ENCODE measurements at regions not wholly inside any gene's neighbourhood (a gene's known extent, or its start where the extent isn't known, plus 50 kb on each side); places are given as distances from the start of the nearest gene placed in this dataset.

- no CpG with 5 or more reads among the region's 1 CpG for WGBS, 2 experiments (ENCODE audit: insufficient coverage in 2 of 2)
- Histone ChIP-seq H3K36me3 (ENCODE audit: control insufficient read depth, insufficient read depth, low read length) (no peaks in the 10 kb centered on the region), H3K9me3 (ENCODE audit: control insufficient read depth, low read length) (peaks cover 9% of the 10 kb centered on the region), H3K4me3 (ENCODE audit: extremely low read depth, insufficient read depth, low read length, poor library complexity, severe bottlenecking) (no peak overlapping the region), H3K27ac (ENCODE audit: low read depth, low read length, severe bottlenecking) (no peak overlapping the region), H3K4me1 (ENCODE audit: control insufficient read depth, insufficient read depth, low read length, poor library complexity, severe bottlenecking) (no peaks in the 10 kb centered on the region)
Observed at GRCh38 chr4:178244785-178245184, 802.5 kb upstream of the AGA start.

GRCh38 chr4:178255172-178255571 is 812.9 kb upstream of the AGA start:
- no peak overlapping the region for H3K27ac ChIP-seq (ENCODE audit: low read depth, low read length, severe bottlenecking)
- WGBS, 2 experiments (ENCODE audit: insufficient coverage in 2 of 2): no CpG with 5 or more reads among the region's 1 CpG
- H3K4me3 ChIP-seq (ENCODE audit: extremely low read depth, insufficient read depth, low read length, poor library complexity, severe bottlenecking): no peak overlapping the region
- no peaks in the 10 kb centered on the region for H3K36me3 ChIP-seq (ENCODE audit: control insufficient read depth, insufficient read depth, low read length)
- H3K4me1 ChIP-seq (ENCODE audit: control insufficient read depth, insufficient read depth, low read length, poor library complexity, severe bottlenecking): no peaks in the 10 kb centered on the region
- H3K9me3 ChIP-seq (ENCODE audit: control insufficient read depth, low read length): peaks cover 4% of the 10 kb centered on the region

GRCh38 chr4:178258603-178259002 is 816.4 kb upstream of the AGA start:
- Histone ChIP-seq H3K36me3 (ENCODE audit: control insufficient read depth, insufficient read depth, low read length) (no peaks in the 10 kb centered on the region), H3K4me3 (ENCODE audit: extremely low read depth, insufficient read depth, low read length, poor library complexity, severe bottlenecking) (no peak overlapping the region), H3K4me1 (ENCODE audit: control insufficient read depth, insufficient read depth, low read length, poor library complexity, severe bottlenecking) (no peaks in the 10 kb centered on the region), H3K27ac (ENCODE audit: low read depth, low read length, severe bottlenecking) (no peak overlapping the region), H3K9me3 (ENCODE audit: control insufficient read depth, low read length) (no peaks in the 10 kb centered on the region)
- WGBS, 2 experiments (ENCODE audit: insufficient coverage in 2 of 2): no CpG with 5 or more reads among the region's 2 CpGs

- H3K36me3 ChIP-seq (ENCODE audit: control insufficient read depth, insufficient read depth, low read length): no peaks in the 10 kb centered on the region
- no peak overlapping the region for H3K4me3 ChIP-seq (ENCODE audit: extremely low read depth, insufficient read depth, low read length, poor library complexity, severe bottlenecking)
- H3K4me1 ChIP-seq (ENCODE audit: control insufficient read depth, insufficient read depth, low read length, poor library complexity, severe bottlenecking): no peaks in the 10 kb centered on the region
- no peaks in the 10 kb centered on the region for H3K9me3 ChIP-seq (ENCODE audit: control insufficient read depth, low read length)
- H3K27ac ChIP-seq (ENCODE audit: low read depth, low read length, severe bottlenecking): no peak overlapping the region
- no CpG with 5 or more reads among the region's 2 CpGs for WGBS, 2 experiments (ENCODE audit: insufficient coverage in 2 of 2)
Observed at GRCh38 chr4:178259566-178259965, 817.3 kb upstream of the AGA start.

GRCh38 chr4:178264001-178264400 is 821.8 kb upstream of the AGA start:
- no peak overlapping the region for H3K27ac ChIP-seq (ENCODE audit: low read depth, low read length, severe bottlenecking)
- H3K36me3 ChIP-seq (ENCODE audit: control insufficient read depth, insufficient read depth, low read length): no peaks in the 10 kb centered on the region
- no peaks in the 10 kb centered on the region for H3K4me1 ChIP-seq (ENCODE audit: control insufficient read depth, insufficient read depth, low read length, poor library complexity, severe bottlenecking)
- no peaks in the 10 kb centered on the region for H3K9me3 ChIP-seq (ENCODE audit: control insufficient read depth, low read length)
- WGBS, 2 experiments (ENCODE audit: insufficient coverage in 2 of 2): 64 to 100% methylated on average over 2 of the region's 3 CpGs
- H3K4me3 ChIP-seq (ENCODE audit: extremely low read depth, insufficient read depth, low read length, poor library complexity, severe bottlenecking): no peak overlapping the region

- H3K4me1 ChIP-seq (ENCODE audit: control insufficient read depth, insufficient read depth, low read length, poor library complexity, severe bottlenecking): no peaks in the 10 kb centered on the region
- no peaks in the 10 kb centered on the region for H3K9me3 ChIP-seq (ENCODE audit: control insufficient read depth, low read length)
- 87 to 100% methylated on average over 3 to 4 of the region's 6 CpGs for WGBS, 2 experiments (ENCODE audit: insufficient coverage in 2 of 2)
- no peaks in the 10 kb centered on the region for H3K36me3 ChIP-seq (ENCODE audit: control insufficient read depth, insufficient read depth, low read length)
- no peak overlapping the region for H3K27ac ChIP-seq (ENCODE audit: low read depth, low read length, severe bottlenecking)
- H3K4me3 ChIP-seq (ENCODE audit: extremely low read depth, insufficient read depth, low read length, poor library complexity, severe bottlenecking): no peak overlapping the region
Observed at GRCh38 chr4:178271386-178271785, 829.1 kb upstream of the AGA start.

GRCh38 chr4:178273168-178273567 is 830.9 kb upstream of the AGA start:
- Histone ChIP-seq H3K9me3 (ENCODE audit: control insufficient read depth, low read length) (no peaks in the 10 kb centered on the region), H3K36me3 (ENCODE audit: control insufficient read depth, insufficient read depth, low read length) (no peaks in the 10 kb centered on the region), H3K27ac (ENCODE audit: low read depth, low read length, severe bottlenecking) (no peak overlapping the region), H3K4me1 (ENCODE audit: control insufficient read depth, insufficient read depth, low read length, poor library complexity, severe bottlenecking) (no peaks in the 10 kb centered on the region), H3K4me3 (ENCODE audit: extremely low read depth, insufficient read depth, low read length, poor library complexity, severe bottlenecking) (no peak overlapping the region)
- WGBS, 2 experiments (ENCODE audit: insufficient coverage in 2 of 2): 100% methylated on average over 2 of the region's 2 CpGs; no CpG with 5 or more reads in 1 of the 2 experiments

GRCh38 chr4:178275671-178276360 is 833.6 kb upstream of the AGA start:
- Histone ChIP-seq H3K27ac (ENCODE audit: low read depth, low read length, severe bottlenecking) (no peak overlapping the region), H3K36me3 (ENCODE audit: control insufficient read depth, insufficient read depth, low read length) (no peaks in the 10 kb centered on the region), H3K4me1 (ENCODE audit: control insufficient read depth, insufficient read depth, low read length, poor library complexity, severe bottlenecking) (peaks cover 3% of the 10 kb centered on the region), H3K4me3 (ENCODE audit: extremely low read depth, insufficient read depth, low read length, poor library complexity, severe bottlenecking) (no peak overlapping the region), H3K9me3 (ENCODE audit: control insufficient read depth, low read length) (no peaks in the 10 kb centered on the region)
- WGBS, 2 experiments (ENCODE audit: insufficient coverage in 2 of 2): 80% methylated on average over 1 of the region's 5 CpGs

DNA sequence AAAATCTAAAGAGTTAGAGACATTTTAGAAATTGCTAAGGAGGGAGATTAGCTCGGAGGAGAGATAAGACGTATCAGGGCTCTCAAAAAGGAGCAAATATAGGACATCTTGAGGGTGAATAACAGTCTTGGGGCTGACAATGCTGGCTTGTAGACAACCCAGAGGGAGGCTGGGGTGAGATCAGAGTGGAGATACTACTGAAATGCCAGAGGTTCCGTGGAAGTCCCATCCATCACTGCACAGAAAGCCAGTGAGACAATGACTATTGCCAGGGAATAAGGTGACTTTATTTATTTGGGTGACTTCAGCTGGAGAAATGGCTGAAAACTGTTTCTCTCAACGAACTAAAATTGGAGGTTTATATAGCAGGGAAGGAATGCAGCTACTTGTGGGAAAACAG is 838.1 kb upstream of the AGA start:
- Histone ChIP-seq H3K36me3 (ENCODE audit: control insufficient read depth, insufficient read depth, low read length) (no peaks in the 10 kb centered on the region), H3K4me3 (ENCODE audit: extremely low read depth, insufficient read depth, low read length, poor library complexity, severe bottlenecking) (no peak overlapping the region)
- 69 to 76% methylated on average over 4 of the region's 4 CpGs for WGBS, 2 experiments (ENCODE audit: insufficient coverage in 2 of 2)

DNA sequence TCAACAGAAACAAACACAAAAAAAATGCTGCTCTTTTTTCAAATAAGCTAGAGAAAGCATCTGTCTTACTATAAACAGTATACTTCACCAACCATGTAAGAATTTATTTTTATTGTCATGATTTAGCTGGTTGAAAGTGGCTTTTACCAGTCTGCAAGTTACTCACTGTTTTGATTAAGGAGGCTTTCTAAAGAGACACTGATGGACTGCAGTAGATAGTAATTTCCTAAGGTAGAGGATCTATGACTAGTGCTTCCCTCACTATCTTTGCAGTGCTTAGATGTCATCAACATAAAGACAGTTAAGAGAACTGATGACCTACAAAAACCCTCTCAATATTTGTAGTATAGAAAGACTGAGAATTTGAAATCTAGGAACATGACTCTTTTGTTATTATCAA is 846.2 kb upstream of the AGA start:
- H3K36me3 ChIP-seq (ENCODE audit: control insufficient read depth, insufficient read depth, low read length): no peaks in the 10 kb centered on the region
- H3K9me3 ChIP-seq (ENCODE audit: control insufficient read depth, low read length): no peaks in the 10 kb centered on the region
- H3K4me3 ChIP-seq (ENCODE audit: extremely low read depth, insufficient read depth, low read length, poor library complexity, severe bottlenecking): no peak overlapping the region
- H3K27ac ChIP-seq (ENCODE audit: low read depth, low read length, severe bottlenecking): no peak overlapping the region
- no peaks in the 10 kb centered on the region for H3K4me1 ChIP-seq (ENCODE audit: control insufficient read depth, insufficient read depth, low read length, poor library complexity, severe bottlenecking)

More for the DNA sequence above, 838.1 kb upstream of the AGA start:
- H3K9me3 ChIP-seq (ENCODE audit: control insufficient read depth, low read length): no peaks in the 10 kb centered on the region
- peaks cover 7% of the 10 kb centered on the region for H3K4me1 ChIP-seq (ENCODE audit: control insufficient read depth, insufficient read depth, low read length, poor library complexity, severe bottlenecking)
- peak overlapping the region; percentile 77 for H3K27ac ChIP-seq (ENCODE audit: low read depth, low read length, severe bottlenecking)

GRCh38 chr4:178293601-178294000 is 851.4 kb upstream of the AGA start:
- Histone ChIP-seq H3K27ac (ENCODE audit: low read depth, low read length, severe bottlenecking) (no peak overlapping the region), H3K4me3 (ENCODE audit: extremely low read depth, insufficient read depth, low read length, poor library complexity, severe bottlenecking) (no peak overlapping the region), H3K4me1 (ENCODE audit: control insufficient read depth, insufficient read depth, low read length, poor library complexity, severe bottlenecking) (no peaks in the 10 kb centered on the region), H3K9me3 (ENCODE audit: control insufficient read depth, low read length) (no peaks in the 10 kb centered on the region), H3K36me3 (ENCODE audit: control insufficient read depth, insufficient read depth, low read length) (no peaks in the 10 kb centered on the region)
- 65% methylated on average over 2 of the region's 6 CpGs; no CpG with 5 or more reads in 1 of the 2 experiments for WGBS, 2 experiments (ENCODE audit: insufficient coverage in 2 of 2)

Measured in mesodermal cell (in vitro differentiated cells).